ENCODE measurements at regions not wholly inside any gene's neighbourhood (a gene's known extent, or its start where the extent isn't known, plus 50 kb on each side); places are given as distances from the start of the nearest gene placed in this dataset.
A peak's percentile ranks its signal among the peaks of the same experiment; 100 is the strongest.

DNA sequence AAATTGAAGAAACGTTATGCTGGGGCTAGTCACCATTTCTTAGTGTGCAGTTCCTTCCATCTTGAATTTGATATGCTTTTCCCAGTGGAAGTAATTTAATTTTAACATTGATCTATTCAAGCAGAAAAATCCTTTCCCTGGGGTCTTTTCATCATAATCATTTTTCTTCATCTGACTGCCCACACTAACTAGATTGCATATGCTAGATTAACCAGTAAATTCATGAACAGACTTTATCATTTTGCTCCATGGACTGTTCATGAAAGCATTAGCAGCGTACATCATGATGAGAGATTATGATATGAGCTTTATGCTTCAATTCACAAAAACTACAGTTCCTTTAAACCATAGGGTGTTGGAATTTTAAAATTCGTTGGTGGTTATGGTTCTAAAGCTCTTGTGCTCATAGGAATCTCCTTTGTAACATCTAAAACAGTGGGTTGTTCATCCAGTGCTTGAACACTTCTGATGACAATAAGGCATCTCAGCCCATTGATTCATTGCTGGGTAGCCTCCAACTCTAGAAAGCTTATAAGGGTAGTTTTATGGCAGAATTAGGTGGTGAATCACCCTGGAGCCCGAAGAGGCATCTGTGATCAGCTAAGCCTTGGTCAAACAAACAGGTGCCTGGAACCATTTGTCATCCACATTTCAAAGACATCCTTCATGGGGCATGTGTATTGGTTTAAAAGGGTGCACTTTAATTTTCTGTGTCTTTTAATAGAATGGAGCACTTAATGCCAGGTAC, 77.2 kb upstream of the NDUFV2 start:
- Histone ChIP-seq H3K27ac (ENCODE audit: control insufficient read depth, insufficient read depth, low read length) (no peak overlapping the region), H3K9me3 (ENCODE audit: control insufficient read depth, low read depth, low read length) (no peaks in the 10 kb centered on the region), H3K79me2 (ENCODE audit: control insufficient read depth, insufficient read depth, low read length) (no peaks in the 10 kb centered on the region), H3K9ac (ENCODE audit: control insufficient read depth, extremely low read depth, insufficient read depth, low read length) (no peak overlapping the region), H4K20me1 (ENCODE audit: control insufficient read depth, extremely low read depth, insufficient read depth, low read length) (no peaks in the 10 kb centered on the region), H3K27me3 (ENCODE audit: control insufficient read depth, extremely low read depth, insufficient read depth, low read length) (no peaks in the 10 kb centered on the region), H3K4me3 (ENCODE audit: control insufficient read depth in 2 of 3, extremely low read depth in 1 of 3, insufficient read depth in 2 of 3, low read depth in 1 of 3, low read length in 3 of 3) (no peak overlapping the region), H3K4me2 (ENCODE audit: control insufficient read depth, extremely low read depth, insufficient read depth, low read depth, low read length) (no peak overlapping the region), H3K9me1 (ENCODE audit: control insufficient read depth, extremely low read depth, insufficient read depth, low read length) (no peaks in the 10 kb centered on the region), H3K36me3 (ENCODE audit: control insufficient read depth in 2 of 2, extremely low read depth in 1 of 2, insufficient read depth in 2 of 2, low read length in 2 of 2) (no peaks in the 10 kb centered on the region), H3K4me1 (ENCODE audit: control insufficient read depth, extremely low read depth, insufficient read depth, low read length) (peaks cover 9% of the 10 kb centered on the region), H2AFZ (ENCODE audit: control insufficient read depth, low read length) (no peak overlapping the region)
- no peak for TF ChIP-seq EZH2 (IDR thresholded peaks at IDR 0.05; ENCODE audit: low read length)
- FAIRE-seq (no peak), DNase-seq (ENCODE audit: low read depth, low spot score) (no peak)
- dilution Hi-C loops (cut with MboI; ENCODE audit: extremely low pct_ligation_motif_present, low sequenced_read_pairs) = no loop called here

DNA sequence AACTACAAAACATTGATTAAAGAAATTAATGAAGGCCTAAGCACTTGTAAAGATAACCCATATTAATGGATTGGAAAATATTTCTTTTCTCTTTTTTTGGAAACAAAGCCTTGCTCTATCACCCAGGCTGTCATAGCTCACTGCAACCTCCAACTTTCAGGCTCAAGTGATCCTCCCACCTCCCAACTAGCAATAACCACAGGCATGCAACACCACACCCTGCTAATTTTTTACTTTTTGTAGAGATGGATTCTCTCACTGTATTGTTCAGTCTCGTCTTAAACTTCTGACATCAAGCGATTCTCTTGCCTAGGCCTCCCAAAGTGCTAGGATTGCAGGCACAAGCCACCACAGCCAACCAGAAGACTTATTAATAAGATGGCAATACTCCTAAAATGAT, 73.4 kb upstream of the NDUFV2 start:
- H3K9me1 ChIP-seq (ENCODE audit: control insufficient read depth, extremely low read depth, insufficient read depth, low read length) = no peaks in the 10 kb centered on the region
- no peaks in the 10 kb centered on the region for H3K36me3 ChIP-seq (ENCODE audit: control insufficient read depth in 2 of 2, extremely low read depth in 1 of 2, insufficient read depth in 2 of 2, low read length in 2 of 2)
- H3K4me2 ChIP-seq (ENCODE audit: control insufficient read depth, extremely low read depth, insufficient read depth, low read depth, low read length) = no peak overlapping the region
- H3K4me3 ChIP-seq (ENCODE audit: control insufficient read depth in 2 of 3, extremely low read depth in 1 of 3, insufficient read depth in 2 of 3, low read depth in 1 of 3, low read length in 3 of 3) = no peak overlapping the region
- H3K79me2 ChIP-seq (ENCODE audit: control insufficient read depth, insufficient read depth, low read length) = no peaks in the 10 kb centered on the region
- dilution Hi-C loops (cut with MboI; ENCODE audit: extremely low pct_ligation_motif_present, low sequenced_read_pairs) = no loop called here
- no peaks in the 10 kb centered on the region for H3K27me3 ChIP-seq (ENCODE audit: control insufficient read depth, extremely low read depth, insufficient read depth, low read length)
- peaks cover 3% of the 10 kb centered on the region for H3K4me1 ChIP-seq (ENCODE audit: control insufficient read depth, extremely low read depth, insufficient read depth, low read length)
- DNase-seq (ENCODE audit: low read depth, low spot score) = no peak
- no peaks in the 10 kb centered on the region for H3K9me3 ChIP-seq (ENCODE audit: control insufficient read depth, low read depth, low read length)
- H3K27ac ChIP-seq (ENCODE audit: control insufficient read depth, insufficient read depth, low read length) = no peak overlapping the region
- FAIRE-seq = no peak
- H2AFZ ChIP-seq (ENCODE audit: control insufficient read depth, low read length) = peak overlapping the region; percentile 30
- TF ChIP-seq EZH2 (IDR thresholded peaks at IDR 0.05; ENCODE audit: low read length) = no peak
- TF ChIP-seq, protein P1, sequence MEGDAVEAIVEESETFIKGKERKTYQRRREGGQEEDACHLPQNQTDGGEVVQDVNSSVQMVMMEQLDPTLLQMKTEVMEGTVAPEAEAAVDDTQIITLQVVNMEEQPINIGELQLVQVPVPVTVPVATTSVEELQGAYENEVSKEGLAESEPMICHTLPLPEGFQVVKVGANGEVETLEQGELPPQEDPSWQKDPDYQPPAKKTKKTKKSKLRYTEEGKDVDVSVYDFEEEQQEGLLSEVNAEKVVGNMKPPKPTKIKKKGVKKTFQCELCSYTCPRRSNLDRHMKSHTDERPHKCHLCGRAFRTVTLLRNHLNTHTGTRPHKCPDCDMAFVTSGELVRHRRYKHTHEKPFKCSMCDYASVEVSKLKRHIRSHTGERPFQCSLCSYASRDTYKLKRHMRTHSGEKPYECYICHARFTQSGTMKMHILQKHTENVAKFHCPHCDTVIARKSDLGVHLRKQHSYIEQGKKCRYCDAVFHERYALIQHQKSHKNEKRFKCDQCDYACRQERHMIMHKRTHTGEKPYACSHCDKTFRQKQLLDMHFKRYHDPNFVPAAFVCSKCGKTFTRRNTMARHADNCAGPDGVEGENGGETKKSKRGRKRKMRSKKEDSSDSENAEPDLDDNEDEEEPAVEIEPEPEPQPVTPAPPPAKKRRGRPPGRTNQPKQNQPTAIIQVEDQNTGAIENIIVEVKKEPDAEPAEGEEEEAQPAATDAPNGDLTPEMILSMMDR (optimal IDR thresholded peaks at IDR 0.05 in 1 of 3, IDR thresholded peaks at IDR 0.05 in 1 of 3, conservative IDR thresholded peaks at IDR 0.05 in 1 of 3; ENCODE audit: extremely low read depth in 1 of 3, insufficient read depth in 2 of 3, low read length in 3 of 3) = no peak
- H4K20me1 ChIP-seq (ENCODE audit: control insufficient read depth, extremely low read depth, insufficient read depth, low read length) = no peaks in the 10 kb centered on the region
- no peak overlapping the region for H3K9ac ChIP-seq (ENCODE audit: control insufficient read depth, extremely low read depth, insufficient read depth, low read length)

DNA sequence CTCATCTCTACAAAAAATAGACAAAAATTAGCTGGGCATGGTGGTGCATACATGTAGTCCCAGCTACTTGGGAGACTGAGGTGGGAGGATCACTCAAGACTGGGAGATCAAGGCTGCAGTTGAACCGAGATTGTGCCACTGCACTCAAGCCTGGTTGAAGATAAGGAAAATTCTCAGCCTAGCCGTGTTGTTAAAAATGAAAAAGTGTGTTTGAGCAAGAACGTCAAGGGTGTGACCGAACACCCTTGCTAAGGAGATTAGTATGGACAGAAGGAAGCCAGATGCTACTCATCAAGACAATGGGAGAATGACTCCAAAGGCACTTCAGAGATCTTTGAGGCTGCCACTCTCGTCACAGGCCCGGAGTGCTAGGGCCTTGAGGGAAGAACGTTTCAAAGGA, 70.0 kb upstream of the NDUFV2 start:
- no peaks in the 10 kb centered on the region for H3K36me3 ChIP-seq (ENCODE audit: control insufficient read depth in 2 of 2, extremely low read depth in 1 of 2, insufficient read depth in 2 of 2, low read length in 2 of 2)
- no peak overlapping the region for H3K9ac ChIP-seq (ENCODE audit: control insufficient read depth, extremely low read depth, insufficient read depth, low read length)
- no peaks in the 10 kb centered on the region for H3K9me1 ChIP-seq (ENCODE audit: control insufficient read depth, extremely low read depth, insufficient read depth, low read length)
- H3K79me2 ChIP-seq (ENCODE audit: control insufficient read depth, insufficient read depth, low read length) = no peaks in the 10 kb centered on the region
- DNase-seq (ENCODE audit: low read depth, low spot score) (no peak), FAIRE-seq (no peak)
- no peaks in the 10 kb centered on the region for H3K27me3 ChIP-seq (ENCODE audit: control insufficient read depth, extremely low read depth, insufficient read depth, low read length)
- no peaks in the 10 kb centered on the region for H3K9me3 ChIP-seq (ENCODE audit: control insufficient read depth, low read depth, low read length)
- H3K27ac ChIP-seq (ENCODE audit: control insufficient read depth, insufficient read depth, low read length) = no peak overlapping the region
- no peak overlapping the region for H3K4me3 ChIP-seq (ENCODE audit: control insufficient read depth in 2 of 3, extremely low read depth in 1 of 3, insufficient read depth in 2 of 3, low read depth in 1 of 3, low read length in 3 of 3)
- no peaks in the 10 kb centered on the region for H4K20me1 ChIP-seq (ENCODE audit: control insufficient read depth, extremely low read depth, insufficient read depth, low read length)
- TF ChIP-seq, protein P1 (optimal IDR thresholded peaks at IDR 0.05 in 1 of 3, IDR thresholded peaks at IDR 0.05 in 1 of 3, conservative IDR thresholded peaks at IDR 0.05 in 1 of 3; ENCODE audit: extremely low read depth in 1 of 3, insufficient read depth in 2 of 3, low read length in 3 of 3) = no peak
- no peak for TF ChIP-seq EZH2 (IDR thresholded peaks at IDR 0.05; ENCODE audit: low read length)
- dilution Hi-C loops (cut with MboI; ENCODE audit: extremely low pct_ligation_motif_present, low sequenced_read_pairs) = no loop called here
- H2AFZ ChIP-seq (ENCODE audit: control insufficient read depth, low read length) = no peak overlapping the region
- peaks cover 3% of the 10 kb centered on the region for H3K4me1 ChIP-seq (ENCODE audit: control insufficient read depth, extremely low read depth, insufficient read depth, low read length)
- no peak overlapping the region for H3K4me2 ChIP-seq (ENCODE audit: control insufficient read depth, extremely low read depth, insufficient read depth, low read depth, low read length)
